Amniotic epithelial cell (primary cell): ENCODE measurements at regions not wholly inside any gene's neighbourhood (a gene's known extent, or its start where the extent isn't known, plus 50 kb on each side); places are given as distances from the start of the nearest gene placed in this dataset.
A peak's percentile ranks its signal among the peaks of the same experiment; 100 is the strongest.

ENCODE experiments used
- DNase-seq: peaks from one replicate; pipeline ENCODE4 v3.0.0-alpha.2; 2010; ENCODE audit warnings: low read depth

GRCh38 chr3:70558956-70559355 is 246.5 kb upstream of the MDFIC2 start:
- no peak for DNase-seq

- DNase-seq: no peak
These were observed 245.5 kb upstream of the MDFIC2 start for GRCh38 chr3:70557976-70558375.

- DNase-seq: no peak
These were observed 243.6 kb upstream of the MDFIC2 start for GRCh38 chr3:70556056-70556455.

- peak; percentile 41 for DNase-seq
These were observed 241.7 kb upstream of the MDFIC2 start for GRCh38 chr3:70554170-70554569.

- DNase-seq: peak; percentile 52
These were observed 238.4 kb upstream of the MDFIC2 start for GRCh38 chr3:70550723-70551319.

- no peak for DNase-seq
These were observed 234.2 kb upstream of the MDFIC2 start for GRCh38 chr3:70546679-70547078.

GRCh38 chr3:70543493-70543892 is 231.1 kb upstream of the MDFIC2 start:
- no peak for DNase-seq

- no peak for DNase-seq
These were observed 227.5 kb upstream of the MDFIC2 start for GRCh38 chr3:70539908-70540307.

GRCh38 chr3:70532806-70533205 is 220.4 kb upstream of the MDFIC2 start:
- DNase-seq: no peak

- no peak for DNase-seq
These were observed 219.5 kb upstream of the MDFIC2 start for GRCh38 chr3:70531838-70532489.

- peak; percentile 36 for DNase-seq
These were observed 218.7 kb upstream of the MDFIC2 start for GRCh38 chr3:70531063-70531657.

- no peak for DNase-seq
These were observed 218.2 kb upstream of the MDFIC2 start for GRCh38 chr3:70530626-70531025.

GRCh38 chr3:70527026-70527425 is 214.6 kb upstream of the MDFIC2 start:
- DNase-seq: no peak

- peak; percentile 6 for DNase-seq
These were observed 207.6 kb upstream of the MDFIC2 start for GRCh38 chr3:70519913-70520659.

GRCh38 chr3:70519026-70519425 is 206.6 kb upstream of the MDFIC2 start:
- DNase-seq: no peak

GRCh38 chr3:70518356-70518755 is 205.9 kb upstream of the MDFIC2 start:
- DNase-seq: no peak

GRCh38 chr3:70517124-70517890 is 204.9 kb upstream of the MDFIC2 start:
- DNase-seq: no peak

- no peak for DNase-seq
These were observed 203.6 kb upstream of the MDFIC2 start for GRCh38 chr3:70516076-70516475.

GRCh38 chr3:70507486-70507885 is 195.0 kb upstream of the MDFIC2 start:
- no peak for DNase-seq

GRCh38 chr3:70506775-70507174 is 194.3 kb upstream of the MDFIC2 start:
- no peak for DNase-seq

- no peak for DNase-seq
These were observed 189.1 kb upstream of the MDFIC2 start for GRCh38 chr3:70501561-70501960.

- no peak for DNase-seq
These were observed 176.4 kb upstream of the MDFIC2 start for GRCh38 chr3:70488816-70489215.
